SK-N-SH (cell line): ENCODE measurements at regions not wholly inside any gene's neighbourhood (a gene's known extent, or its start where the extent isn't known, plus 50 kb on each side); places are given as distances from the start of the nearest gene placed in this dataset.

ENCODE experiments used
- CTCF ChIA-PET: fragments of 300-600, 350-600 bp; formaldehyde crosslinking; extraction: SDS; loops from one replicate; lab custom pipeline; 2021; lab: Yijun Ruan, JAX
- POLR2A ChIA-PET: fragments of 350-600 bp; sonication (Branson Sonifier 250); formaldehyde crosslinking; extraction: SDS; loops from one replicate; lab custom pipeline; 2020; ENCODE audit warnings: antibody characterized with exemption, inconsistent platforms; lab: Yijun Ruan, JAX
- DNase-seq: peaks from one replicate; pipeline ENCODE4 v3.0.0; 2012
- H2AFZ ChIP-seq: fragments of 200-600 bp; sonication (generic); 2 replicates; pipeline ENCODE4 v1.8.1; 2016; ENCODE audit warnings: antibody characterized with exemption, mild to moderate bottlenecking, low read depth
- H3F3A ChIP-seq: fragments of 200-600 bp; sonication (generic); replicated peaks from 2 replicates; pipeline ENCODE3; 2016; ENCODE audit warnings: antibody characterized with exemption, mild to moderate bottlenecking; ENCODE audit not compliant: insufficient read depth
- H3K27ac ChIP-seq, 2 experiments: fragments of 200-500 bp in 1 of 2; fragments of 200-600 bp in 1 of 2; sonication (Bioruptor generic) in 1 of 2; sonication (generic), shearing (Covaris generic) in 1 of 2; 2 replicates each; pipeline versions ENCODE4 v1.5.1 to v1.6.1; 2014 to 2016; ENCODE audit warnings: low read depth in 2 of 2, inconsistent platforms in 1 of 2, low read length in 1 of 2, mild to moderate bottlenecking in 1 of 2, mixed read lengths in 1 of 2
- H3K27me3 ChIP-seq: fragments of 200-600 bp; sonication (generic), shearing (Covaris generic); 2 replicates; pipeline ENCODE4 v1.6.1; 2016; ENCODE audit warnings: mixed run types; ENCODE audit not compliant: insufficient read depth
- H3K36me3 ChIP-seq, 2 experiments: fragments of 200-500 bp in 1 of 2; fragments of 200-600 bp in 1 of 2; sonication (Bioruptor generic) in 1 of 2; sonication (generic) in 1 of 2; replicated peaks in 1 of 2; 2 replicates each; pipeline versions ENCODE3 to v1.5.1; 2014 to 2016; ENCODE audit warnings: low read length in 1 of 2, mild to moderate bottlenecking in 1 of 2; ENCODE audit not compliant: insufficient read depth in 2 of 2, control insufficient read depth in 1 of 2
- H3K4me1 ChIP-seq, 2 experiments: fragments of 200-500 bp in 1 of 2; fragments of 200-600 bp in 1 of 2; sonication (Bioruptor generic) in 1 of 2; sonication (generic), shearing (Covaris generic) in 1 of 2; 2 replicates each; pipeline versions ENCODE4 v1.5.1 to v1.6.1; 2014 to 2016; ENCODE audit warnings: low read depth in 1 of 2, low read length in 1 of 2, mixed run types in 1 of 2; ENCODE audit not compliant: insufficient read depth in 2 of 2, control insufficient read depth in 1 of 2
- H3K4me2 ChIP-seq: fragments of 200-600 bp; sonication (generic), shearing (Covaris generic); 2 replicates; pipeline ENCODE4 v1.6.1; 2017; ENCODE audit warnings: mixed run types
- H3K4me3 ChIP-seq, 2 experiments: fragments of 200-500 bp in 1 of 2; fragments of 200-600 bp in 1 of 2; sonication (Bioruptor generic) in 1 of 2; sonication (generic), shearing (Covaris generic) in 1 of 2; 2 replicates each; pipeline versions ENCODE4 v1.5.1 to v1.8.1; 2014 to 2016; ENCODE audit warnings: low read depth in 2 of 2, inconsistent platforms in 1 of 2, low read length in 1 of 2, mild to moderate bottlenecking in 1 of 2, mixed read lengths in 1 of 2, moderate library complexity in 1 of 2
- H3K79me2 ChIP-seq: fragments of 200-600 bp; sonication (generic); 2 replicates; pipeline ENCODE4 v1.8.1; 2017; ENCODE audit warnings: mild to moderate bottlenecking; ENCODE audit not compliant: insufficient read depth
- H3K9ac ChIP-seq: fragments of 200-600 bp; sonication (generic); 2 replicates; pipeline ENCODE4 v1.6.1; 2017; ENCODE audit warnings: mixed run types
- H3K9me2 ChIP-seq: fragments of 200-600 bp; sonication (generic); 2 replicates; pipeline ENCODE4 v1.6.1; 2017; ENCODE audit warnings: mixed run types
- H3K9me3 ChIP-seq: fragments of 200-600 bp; sonication (generic); 2 replicates; pipeline ENCODE4 v1.6.1; 2017; ENCODE audit warnings: mixed run types, mild to moderate bottlenecking, moderate library complexity
- H4K20me1 ChIP-seq: fragments of 200-600 bp; sonication (generic); 2 replicates; pipeline ENCODE4 v1.6.1; 2017; ENCODE audit warnings: mild to moderate bottlenecking, mixed run types; ENCODE audit not compliant: insufficient read depth
- CHD2 ChIP-seq: fragments of 150-350 bp; IDR thresholded peaks from 2 replicates; pipeline ENCODE4 v1.6.1; 2018; ENCODE audit warnings: low read length; ENCODE audit not compliant: partially characterized antibody
- CTCF ChIP-seq: fragments of 200-600 bp; sonication (generic); IDR thresholded peaks from 2 replicates; pipeline ENCODE4 v1.6.1; 2017; ENCODE audit warnings: antibody characterized with exemption, mild to moderate bottlenecking, moderate library complexity
- EP300 ChIP-seq, 2 experiments: IDR thresholded peaks; 2 replicates each; pipeline versions ENCODE4 v1.4.0 to v1.6.1; 2012; ENCODE audit warnings: borderline replicate concordance in 1 of 2, low read depth in 1 of 2, low read length in 1 of 2
- FOXM1 ChIP-seq: IDR thresholded peaks from 2 replicates; pipeline ENCODE4 v1.4.0; 2012; ENCODE audit warnings: low read depth, mild to moderate bottlenecking
- GATA2 ChIP-seq: sonication (generic); formaldehyde crosslinking; IDR thresholded peaks from 2 replicates; pipeline ENCODE4 v1.5.0; 2020; ENCODE audit warnings: mild to moderate bottlenecking, missing genetic modification reagents
- JUND ChIP-seq: IDR thresholded peaks from 2 replicates; pipeline ENCODE4 v1.4.0; 2012
- POLR2AphosphoS5 ChIP-seq: IDR thresholded peaks from 2 replicates; pipeline ENCODE4 v1.6.1; 2012; ENCODE audit warnings: low read depth, low read length
- SMC3 ChIP-seq: IDR thresholded peaks from 2 replicates; pipeline ENCODE4 v1.6.1; 2012; ENCODE audit warnings: low read depth, low read length, improper control_type of control experiment
- TAF1 ChIP-seq: IDR thresholded peaks from 2 replicates; pipeline ENCODE4 v1.6.1; 2012; ENCODE audit warnings: low read depth, mild to moderate bottlenecking, low read length, moderate library complexity, borderline replicate concordance
- TCF12 ChIP-seq: IDR thresholded peaks from 2 replicates; pipeline ENCODE4 v1.4.0; 2012
- TEAD4 ChIP-seq: IDR thresholded peaks from 2 replicates; pipeline ENCODE4 v1.4.0; 2012; ENCODE audit warnings: mild to moderate bottlenecking, borderline replicate concordance; ENCODE audit not compliant: insufficient read depth
- ZBTB33 ChIP-seq: IDR thresholded peaks from 2 replicates; pipeline ENCODE4 v1.4.0; 2012; ENCODE audit warnings: low read depth, borderline replicate concordance
- WGBS: methylation state at CpG from one replicate; pipeline ENCODE4 v1.1.6; 2017; ENCODE audit warnings: low lambda C conversion rate; 5-methylcytosine and 5-hydroxymethylcytosine counted together
- TF ChIP-seq, protein P1 (sequence below): IDR thresholded peaks from 2 replicates; pipeline ENCODE4; 2012

GRCh38 chr1:91071838-91072237 lies 50.0 kb upstream of the ZNF644 start:
- no peak overlapping the region for H3K27ac ChIP-seq
- H3K4me1 ChIP-seq: no peaks in the 10 kb centered on the region
- TF ChIP-seq TEAD4 (no peak), TAF1 (no peak), EP300 (IDR thresholded peaks at IDR 0.05; ENCODE audit: borderline replicate concordance in 1 of 2, low read depth in 1 of 2, low read length in 1 of 2) (no peak), JUND (no peak), FOXM1 (no peak), TCF12 (no peak), POLR2AphosphoS5 (no peak), SMC3 (no peak), ZBTB33 (no peak), CTCF (no peak), CHD2 (no peak), GATA2 (CRISPR knock-in tag) (no peak)
- TF ChIP-seq, protein P1, sequence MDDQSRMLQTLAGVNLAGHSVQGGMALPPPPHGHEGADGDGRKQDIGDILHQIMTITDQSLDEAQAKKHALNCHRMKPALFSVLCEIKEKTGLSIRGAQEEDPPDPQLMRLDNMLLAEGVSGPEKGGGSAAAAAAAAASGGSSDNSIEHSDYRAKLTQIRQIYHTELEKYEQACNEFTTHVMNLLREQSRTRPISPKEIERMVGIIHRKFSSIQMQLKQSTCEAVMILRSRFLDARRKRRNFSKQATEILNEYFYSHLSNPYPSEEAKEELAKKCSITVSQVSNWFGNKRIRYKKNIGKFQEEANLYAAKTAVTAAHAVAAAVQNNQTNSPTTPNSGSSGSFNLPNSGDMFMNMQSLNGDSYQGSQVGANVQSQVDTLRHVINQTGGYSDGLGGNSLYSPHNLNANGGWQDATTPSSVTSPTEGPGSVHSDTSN: no peak
- H3K36me3 ChIP-seq: no peaks in the 10 kb centered on the region
- H4K20me1 ChIP-seq: no peaks in the 10 kb centered on the region
- 65% methylated on average over 5 of the region's 5 CpGs for WGBS
- no peaks in the 10 kb centered on the region for H3K9me2 ChIP-seq
- H3K4me2 ChIP-seq: no peak overlapping the region
- H3K9ac ChIP-seq: no peak overlapping the region
- DNase-seq: no peak
- CTCF ChIA-PET: no interaction called here
- H2AFZ ChIP-seq: no peak overlapping the region
- H3K79me2 ChIP-seq: no peaks in the 10 kb centered on the region
- POLR2A ChIA-PET: no interaction called here
- no peaks in the 10 kb centered on the region for H3F3A ChIP-seq
- no peaks in the 10 kb centered on the region for H3K9me3 ChIP-seq
- no peak overlapping the region for H3K4me3 ChIP-seq
- no peaks in the 10 kb centered on the region for H3K27me3 ChIP-seq
